GM12864 (cell line): ENCODE measurements at regions not wholly inside any gene's neighbourhood (a gene's known extent, or its start where the extent isn't known, plus 50 kb on each side); places are given as distances from the start of the nearest gene placed in this dataset.

Experiments used
- DNase-seq: peaks from one replicate; pipeline ENCODE4 v3.0.0-alpha.2; 2011; ENCODE audit warnings: low read depth
- H3K4me3 ChIP-seq: 2 replicates; pipeline ENCODE4 v1.5.1; 2011; ENCODE audit warnings: mild to moderate bottlenecking, low read depth, low read length, control low read depth
- CTCF ChIP-seq: IDR thresholded peaks from 2 replicates; pipeline ENCODE4 v1.5.1; 2011; ENCODE audit warnings: low read depth, mild to moderate bottlenecking, moderate library complexity, low read length, control low read depth, inconsistent platforms; ENCODE audit errors: missing control alignments

- TF ChIP-seq CTCF = no peak
- no peak overlapping the region for H3K4me3 ChIP-seq
- DNase-seq = no peak
Observed at GRCh38 chr7:22607180-22607579, 107.2 kb upstream of the STEAP1B start.

- H3K4me3 ChIP-seq = no peak overlapping the region
- DNase-seq = no peak
- no peak for TF ChIP-seq CTCF
Observed at GRCh38 chr7:22604246-22604645, 104.3 kb upstream of the STEAP1B start.

GRCh38 chr7:22601812-22602565 lies 102.0 kb upstream of the STEAP1B start:
- DNase-seq = no peak
- H3K4me3 ChIP-seq = no peak overlapping the region
- TF ChIP-seq CTCF = no peak

GRCh38 chr7:22601408-22601807 lies 101.4 kb upstream of the STEAP1B start:
- TF ChIP-seq CTCF = no peak
- H3K4me3 ChIP-seq = no peak overlapping the region
- no peak for DNase-seq

DNA sequence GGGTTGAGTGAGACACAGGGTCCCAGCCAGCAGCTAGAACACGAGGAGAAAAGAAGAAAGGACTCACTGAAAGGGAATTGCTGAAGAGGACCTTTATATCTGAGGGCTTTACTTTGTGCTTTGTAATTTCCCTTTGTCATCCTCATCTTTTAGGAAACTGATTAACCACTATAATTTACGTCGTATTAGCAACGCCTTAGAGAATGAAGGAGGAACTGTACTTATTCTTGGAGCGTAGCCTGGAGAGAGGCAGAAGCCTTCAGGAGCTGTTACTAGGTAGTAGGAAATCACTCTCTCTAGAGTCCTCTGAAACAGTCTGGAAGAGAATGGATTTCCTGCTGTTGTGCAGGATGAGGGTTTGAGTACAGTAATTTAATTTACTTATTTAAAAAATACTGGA lies 101.0 kb upstream of the STEAP1B start:
- no peak for TF ChIP-seq CTCF

GRCh38 chr7:22598318-22598920 lies 98.4 kb upstream of the STEAP1B start:
- no peak overlapping the region for H3K4me3 ChIP-seq
- no peak for DNase-seq
- TF ChIP-seq CTCF = no peak

More for the DNA sequence above, 101.0 kb upstream of the STEAP1B start:
- H3K4me3 ChIP-seq = no peak overlapping the region
- no peak for DNase-seq

DNA sequence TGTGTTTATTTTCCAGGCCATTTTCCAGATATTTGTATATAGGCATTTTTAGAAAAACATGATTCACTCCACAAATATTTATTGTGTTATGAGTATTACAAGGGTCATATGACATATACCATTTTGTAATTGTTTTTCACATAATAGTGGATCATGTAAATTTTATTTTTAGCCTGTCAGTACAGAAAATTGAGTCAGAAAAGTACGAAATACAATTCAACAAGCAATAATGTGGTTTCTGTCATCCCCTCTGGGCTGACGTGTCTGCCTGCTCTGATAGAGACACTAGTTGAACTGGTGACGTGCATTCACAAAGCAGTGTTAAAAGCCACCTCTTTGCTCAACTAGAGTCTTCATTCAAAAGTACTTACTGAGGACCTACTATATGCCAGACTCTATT lies 97.9 kb upstream of the STEAP1B start:
- no peak for DNase-seq
- H3K4me3 ChIP-seq = no peak overlapping the region
- no peak for TF ChIP-seq CTCF
